Fibroblast of skin of scalp (primary cell): ENCODE measurements at regions not wholly inside any gene's neighbourhood (a gene's known extent, or its start where the extent isn't known, plus 50 kb on each side); places are given as distances from the start of the nearest gene placed in this dataset.
"Not testable (repeated sequence)": the region's sequence is repeated elsewhere in the genome, so short reads cannot be mapped to it uniquely, and the experiment has no call there.

Experiments
- DNase-seq: peaks from one replicate; pipeline ENCODE4 v3.0.0-alpha.2; 2013

- DNase-seq = no peak
Observed at GRCh38 chr12:4154672-4155225, 118.8 kb upstream of the CCND2 start.

DNA sequence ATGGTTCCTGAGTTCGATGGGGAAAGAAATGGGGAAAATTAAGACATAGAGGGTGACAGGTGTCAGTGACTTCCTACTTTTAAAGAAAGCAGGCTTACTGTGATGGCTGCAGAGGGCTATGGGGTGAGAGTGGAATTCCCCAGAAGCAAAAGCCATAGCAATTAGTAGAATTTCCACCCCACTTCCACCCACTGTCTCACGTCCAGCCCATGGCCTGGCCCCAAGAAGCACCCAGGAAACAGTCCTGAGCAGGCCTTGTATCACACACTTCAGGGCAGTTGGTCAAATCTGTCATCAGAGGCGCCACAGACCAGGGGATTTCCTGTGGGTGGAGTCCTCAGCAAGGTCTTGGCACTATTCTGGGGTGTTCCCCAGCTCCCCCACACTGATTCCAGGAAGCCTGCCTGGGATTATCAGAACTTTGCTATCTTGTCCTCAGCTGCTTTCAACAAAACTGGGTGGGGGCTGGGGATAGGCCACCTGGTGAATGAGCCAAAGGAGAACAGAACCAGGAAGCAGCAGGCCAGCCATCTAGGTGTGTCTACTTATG, 120.1 kb upstream of the CCND2 start:
- DNase-seq = no peak

DNA sequence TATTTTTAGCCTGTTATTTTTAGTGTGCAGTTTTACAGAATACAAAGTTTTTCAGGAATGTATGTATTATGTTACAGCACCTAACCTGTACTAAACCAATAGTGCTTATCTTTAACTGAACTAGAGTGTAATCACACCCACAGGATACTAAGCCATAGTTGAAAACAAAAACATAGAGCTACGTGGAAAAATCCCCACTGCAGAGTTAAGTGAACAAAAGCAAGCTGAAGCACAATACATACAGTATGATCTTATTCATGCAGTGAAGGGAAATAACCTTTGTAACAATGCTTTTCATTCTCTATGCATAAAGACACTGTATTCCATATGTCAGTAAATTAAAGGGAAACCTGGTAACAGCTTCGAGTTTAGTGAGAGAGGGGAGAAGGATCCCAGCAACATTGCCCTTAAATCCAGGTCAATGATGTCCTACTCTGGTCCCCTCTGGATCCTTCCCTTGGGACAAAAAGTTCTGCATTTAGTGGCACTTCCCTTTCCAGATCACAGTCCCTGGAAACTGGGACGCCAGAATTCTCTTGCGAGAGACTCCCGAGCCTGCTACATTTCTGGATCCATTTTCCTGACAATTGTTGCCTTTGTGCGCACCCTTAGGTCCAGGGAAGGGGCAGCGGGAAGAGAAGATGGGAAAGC, 121.3 kb upstream of the CCND2 start:
- DNase-seq = no peak

DNA sequence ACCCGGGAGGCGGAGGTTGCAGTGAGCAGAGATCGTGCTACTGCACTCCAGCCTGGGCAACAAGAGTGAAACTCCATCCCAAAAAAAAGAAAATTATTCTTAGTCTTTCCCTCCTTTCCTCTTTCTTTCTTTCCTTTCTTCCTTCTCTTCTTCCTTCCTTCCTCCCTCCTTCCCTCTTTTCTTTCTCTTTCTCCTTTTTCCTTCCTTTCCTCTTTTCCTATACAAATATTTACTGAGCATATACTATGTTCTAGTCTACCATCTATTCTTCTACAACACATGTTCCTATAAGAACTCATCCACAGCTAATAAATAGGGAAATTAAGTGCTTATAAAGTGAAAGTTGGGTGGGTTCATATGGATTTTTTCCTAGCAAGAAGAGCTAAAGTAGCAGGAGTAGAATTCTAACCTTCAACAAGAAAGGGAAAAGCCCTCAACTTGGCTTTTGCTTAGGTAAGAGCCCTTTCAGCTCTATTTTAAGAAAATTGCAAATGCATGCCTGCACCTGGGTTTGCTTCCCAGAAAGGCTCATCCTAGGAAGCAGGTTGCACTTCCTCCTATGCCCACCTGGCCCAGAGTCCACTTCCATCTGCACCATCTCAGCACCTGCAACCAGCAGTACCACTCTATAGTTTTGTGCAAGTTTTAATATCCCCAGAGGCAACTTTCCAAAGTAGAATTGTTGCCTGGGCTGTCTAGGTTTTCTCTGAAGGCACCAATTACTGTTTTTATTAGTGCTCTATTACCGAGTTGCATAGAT, 122.0 kb upstream of the CCND2 start:
- no peak for DNase-seq

DNA sequence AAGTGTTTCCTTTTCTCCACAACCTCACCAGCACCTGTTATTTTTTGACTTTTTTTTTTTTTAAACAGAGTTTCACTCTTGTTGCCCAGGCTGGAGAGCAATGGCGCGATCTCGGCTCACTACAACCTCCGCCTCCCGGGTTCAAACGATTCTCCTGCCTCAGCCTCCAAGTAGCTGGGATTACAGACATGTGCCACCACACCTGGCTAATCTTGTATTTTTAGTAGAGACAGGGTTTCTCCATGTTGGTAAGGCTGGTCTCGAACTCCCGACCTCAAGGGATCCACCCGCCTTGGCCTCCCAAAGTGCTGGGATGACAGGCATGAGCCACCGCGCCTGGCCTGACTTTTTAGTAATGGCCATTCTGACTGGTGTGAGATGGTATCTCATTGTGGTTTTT, 123.2 kb upstream of the CCND2 start:
- not testable (repeated sequence) for DNase-seq

DNA sequence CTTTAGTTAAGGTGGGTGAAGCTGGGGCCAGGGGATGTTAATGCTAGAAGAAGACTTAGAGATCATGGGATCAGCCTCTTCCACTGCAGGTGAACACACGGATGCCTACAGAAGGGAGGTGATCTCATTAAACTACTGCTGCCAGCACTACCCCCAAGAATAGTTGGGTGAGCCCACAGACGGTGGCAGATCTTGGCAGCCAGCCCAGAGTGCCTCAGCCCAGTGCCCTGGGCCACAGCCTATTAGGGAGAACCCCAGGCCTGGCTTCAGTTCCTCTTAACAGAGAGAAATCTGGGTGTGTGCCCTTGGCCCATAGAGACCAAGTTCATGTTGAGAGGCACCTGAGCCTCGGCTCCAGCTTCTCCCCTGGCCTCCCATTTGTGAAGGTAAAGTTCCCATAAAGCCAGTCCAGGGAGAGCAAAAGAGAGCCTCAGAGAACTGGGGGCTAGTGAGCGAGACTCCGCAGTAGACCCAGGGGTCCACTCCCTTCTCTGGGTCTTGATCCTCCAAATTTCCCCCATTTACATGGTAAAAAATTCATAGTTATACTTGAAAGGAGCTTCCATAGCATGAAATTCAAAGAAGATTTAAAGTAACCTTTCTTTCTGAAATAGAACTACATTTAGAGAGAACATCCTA, 125.0 kb upstream of the CCND2 start:
- DNase-seq = no peak

- DNase-seq = no peak
Observed at GRCh38 chr12:4147031-4147481, 126.5 kb upstream of the CCND2 start.

DNA sequence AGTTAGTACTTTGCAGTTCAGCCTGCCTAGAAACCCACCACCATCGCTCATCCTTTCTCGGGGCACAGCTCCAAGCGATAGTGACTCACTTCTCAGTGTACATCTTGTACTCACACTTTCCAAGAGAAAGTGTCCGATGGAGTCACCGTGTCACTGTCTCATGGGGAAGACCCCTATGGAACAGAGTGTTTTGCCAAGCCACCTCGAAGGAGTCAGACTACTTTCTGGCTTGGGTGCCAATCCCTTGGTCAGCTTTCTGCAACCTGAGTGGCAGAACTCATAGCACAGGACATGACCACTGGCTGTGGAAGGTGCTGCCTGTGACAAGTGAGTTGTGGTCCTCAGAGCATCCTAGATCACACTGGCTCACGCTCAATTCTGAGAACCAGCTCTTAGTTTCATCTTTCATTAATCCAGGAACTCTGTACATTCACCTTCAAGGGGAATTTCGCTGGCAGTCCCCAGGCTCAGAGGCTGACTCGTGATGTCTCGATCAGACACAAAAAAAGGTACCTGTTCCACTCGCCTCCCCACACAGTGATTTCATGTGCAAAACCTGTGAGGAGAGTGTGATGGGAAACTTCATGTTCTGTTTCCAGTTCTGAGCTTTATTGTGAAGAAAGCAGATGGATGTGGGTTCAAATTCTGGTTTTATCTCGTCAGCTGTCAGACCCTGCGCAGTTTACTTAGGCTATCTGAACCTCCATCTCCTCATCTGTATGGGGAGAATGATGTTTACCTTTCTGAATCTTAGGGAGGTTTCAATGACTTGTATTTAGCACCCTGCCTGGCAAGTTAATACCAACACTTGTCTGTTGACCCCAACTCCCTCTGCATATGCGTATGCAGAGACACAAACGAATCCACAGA, 127.3 kb upstream of the CCND2 start:
- DNase-seq = no peak

- DNase-seq = no peak
Observed at GRCh38 chr12:4144676-4145075, 128.9 kb upstream of the CCND2 start.

DNA sequence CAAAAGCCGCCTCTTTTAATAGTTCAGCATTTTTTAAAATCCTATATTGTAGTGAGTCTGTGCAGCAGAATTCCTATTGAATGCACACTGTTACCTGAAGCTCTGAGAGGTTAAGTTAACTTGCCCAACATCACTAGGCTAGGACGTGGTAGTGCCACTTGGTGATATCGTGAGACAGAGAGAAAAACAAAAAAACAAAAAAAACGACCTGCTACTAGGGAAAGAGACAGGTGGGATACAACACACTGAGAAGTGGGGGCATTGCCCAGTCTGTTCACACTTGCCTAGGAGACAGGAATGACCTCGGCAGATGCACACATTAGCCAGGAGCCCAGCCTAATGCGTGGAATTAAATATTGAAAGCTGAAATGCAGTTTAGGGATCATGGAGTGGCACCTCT, 129.7 kb upstream of the CCND2 start:
- no peak for DNase-seq

GRCh38 chr12:4141348-4142270, 132.0 kb upstream of the CCND2 start:
- DNase-seq = no peak

DNA sequence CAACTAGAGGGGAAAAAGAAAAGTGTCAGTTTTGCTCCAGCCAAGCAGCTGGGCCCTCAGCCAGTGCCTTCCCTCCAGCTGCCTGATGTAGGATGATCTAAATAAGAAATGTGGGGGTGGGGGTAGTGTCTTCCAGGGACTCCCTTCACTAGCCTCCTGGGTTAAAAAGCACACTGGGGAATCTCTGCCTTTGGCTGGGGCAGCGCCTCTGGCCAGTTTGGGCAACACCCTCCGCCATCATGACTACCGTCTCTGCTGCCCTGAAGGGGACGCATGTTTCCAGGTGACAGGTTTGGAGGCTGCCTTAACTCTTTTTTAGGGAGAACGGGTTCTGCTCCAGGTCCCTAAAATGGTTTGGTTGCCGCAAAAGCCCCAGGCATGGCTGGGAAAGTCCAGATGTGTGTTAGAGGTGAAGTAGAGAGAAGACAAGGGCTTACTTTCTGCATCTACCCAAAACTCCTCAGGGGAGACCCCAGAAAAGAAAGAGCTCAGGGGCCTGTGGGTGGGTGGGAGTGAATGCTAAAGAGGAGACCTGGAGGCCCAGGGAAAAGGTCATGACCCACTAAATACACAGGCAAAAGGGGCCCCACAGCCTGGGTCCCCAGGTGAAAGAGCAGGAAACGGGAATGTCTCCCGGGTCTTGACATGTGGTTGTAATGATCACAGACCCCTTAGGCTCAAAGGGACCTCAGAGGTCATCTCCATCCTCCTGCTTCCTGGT, 132.8 kb upstream of the CCND2 start:
- DNase-seq = no peak

DNA sequence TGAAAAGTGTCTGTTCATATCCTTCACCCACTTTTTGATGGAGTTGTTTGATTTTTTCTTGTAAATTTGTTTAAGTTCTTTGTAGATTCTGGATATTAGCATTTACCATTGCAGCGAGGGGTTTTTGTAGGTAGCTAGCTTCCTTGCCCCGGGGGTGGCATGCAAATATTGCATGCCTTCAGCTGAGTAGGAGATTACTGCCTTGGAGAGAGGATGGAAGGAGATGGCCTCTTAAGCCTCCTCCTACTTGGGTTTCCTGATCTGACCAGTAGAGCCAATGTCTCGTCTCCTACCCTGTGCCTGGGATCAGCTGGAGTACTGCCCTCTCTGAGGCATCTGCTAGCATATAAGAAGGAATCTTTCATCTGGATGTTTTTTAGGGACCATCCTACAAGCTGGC, 134.4 kb upstream of the CCND2 start:
- DNase-seq = no peak

- not testable (repeated sequence) for DNase-seq
Observed at GRCh38 chr12:4138532-4138931, 135.0 kb upstream of the CCND2 start.

GRCh38 chr12:4138051-4138450, 135.5 kb upstream of the CCND2 start:
- DNase-seq = no peak

DNA sequence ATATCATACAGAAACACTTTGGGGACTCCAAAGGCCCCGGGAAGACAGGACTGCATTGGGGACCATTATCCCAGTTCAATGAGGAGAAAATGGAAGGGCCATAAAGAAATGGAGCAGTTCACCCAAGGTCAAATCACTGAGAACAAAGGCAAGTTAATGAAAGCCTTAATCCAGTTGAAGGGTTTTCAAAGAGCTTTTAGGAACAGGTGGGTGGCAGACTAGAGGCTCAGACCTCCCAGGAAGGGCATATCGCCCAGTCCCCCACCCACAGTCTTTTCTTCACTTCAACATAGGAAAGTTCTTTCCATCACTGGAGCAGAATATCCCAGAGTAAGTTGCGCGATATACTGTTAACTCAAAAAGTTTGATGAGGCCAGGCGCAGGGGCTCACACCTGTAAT, 136.1 kb upstream of the CCND2 start:
- no peak for DNase-seq

DNA sequence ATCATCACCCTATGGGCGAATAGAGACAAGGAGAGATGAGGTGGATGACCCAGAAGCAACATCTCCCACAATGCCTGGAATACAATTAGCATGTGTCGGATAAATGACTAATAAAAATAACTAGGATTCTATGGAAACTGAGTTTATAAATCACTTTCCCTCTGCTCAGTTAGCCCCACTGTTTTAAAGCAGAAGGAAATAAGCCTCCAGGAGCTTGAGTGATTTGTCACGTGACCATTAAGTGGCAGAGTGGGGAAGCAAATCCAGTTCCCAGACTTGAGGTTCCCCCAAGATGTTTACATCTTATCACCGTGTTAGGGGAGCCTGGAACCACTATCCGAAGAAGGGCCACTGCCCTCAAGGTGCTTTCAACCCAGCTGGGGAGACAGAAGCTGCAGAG, 136.5 kb upstream of the CCND2 start:
- DNase-seq = no peak

- DNase-seq = peak; percentile 67
Observed at GRCh38 chr12:4135919-4136605, 137.5 kb upstream of the CCND2 start.

- DNase-seq = no peak
Observed at GRCh38 chr12:4134448-4135263, 138.9 kb upstream of the CCND2 start.
